GM19023 (cell line): ENCODE measurements at regions not wholly inside any gene's neighbourhood (a gene's known extent, or its start where the extent isn't known, plus 50 kb on each side); places are given as distances from the start of the nearest gene placed in this dataset.
"Not testable (repeated sequence)": the region's sequence is repeated elsewhere in the genome, so short reads cannot be mapped to it uniquely, and the experiment has no call there.

Experiments used
- ATAC-seq: cut with Tn5 transposase; IDR thresholded peaks from one replicate; pipeline ENCODE4 v1.9.1; 2021; ENCODE audit warnings: mild to moderate bottlenecking, moderate library complexity; ENCODE audit not compliant: unreplicated experiment

DNA sequence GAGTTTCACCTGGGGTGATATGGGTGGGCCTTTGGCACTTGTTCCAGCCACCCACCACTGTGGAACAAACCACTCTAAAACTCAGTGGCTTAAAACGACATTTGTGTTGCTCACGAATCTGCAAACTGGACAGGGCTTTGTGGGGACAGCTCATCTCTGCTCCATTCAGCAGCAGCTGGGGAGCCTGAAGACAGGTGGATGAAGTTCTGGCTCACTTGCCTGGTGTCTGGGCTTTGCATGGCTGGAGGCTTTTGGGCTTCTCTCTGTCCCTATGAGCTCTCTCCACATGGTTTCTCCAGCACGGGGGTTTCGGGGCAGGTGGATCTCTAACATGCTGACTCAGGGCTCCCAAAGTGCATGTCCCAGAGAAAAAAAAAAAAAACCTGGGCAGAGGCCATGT is 93.0 kb upstream of the GLI2 start:
- ATAC-seq: no peak

DNA sequence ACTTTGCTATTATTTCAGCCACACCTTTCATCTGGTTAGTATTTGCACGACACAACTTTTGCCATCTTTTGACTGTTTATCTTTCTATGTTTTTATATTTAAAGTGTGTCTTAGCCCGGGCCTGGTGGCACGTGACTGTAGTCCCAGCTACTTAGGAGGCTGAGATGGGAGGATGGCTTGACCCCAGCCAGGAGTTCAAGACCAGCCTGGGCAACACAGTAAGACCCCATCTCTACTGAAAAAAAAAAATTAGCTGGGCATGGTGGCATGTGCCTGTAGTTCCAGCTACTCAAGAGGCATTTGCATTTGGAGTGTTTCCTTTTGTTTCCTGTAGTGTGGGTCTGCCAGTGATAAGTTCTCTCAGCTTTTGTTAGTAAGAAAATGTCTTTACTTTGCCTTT is 88.7 kb upstream of the GLI2 start:
- no peak for ATAC-seq

DNA sequence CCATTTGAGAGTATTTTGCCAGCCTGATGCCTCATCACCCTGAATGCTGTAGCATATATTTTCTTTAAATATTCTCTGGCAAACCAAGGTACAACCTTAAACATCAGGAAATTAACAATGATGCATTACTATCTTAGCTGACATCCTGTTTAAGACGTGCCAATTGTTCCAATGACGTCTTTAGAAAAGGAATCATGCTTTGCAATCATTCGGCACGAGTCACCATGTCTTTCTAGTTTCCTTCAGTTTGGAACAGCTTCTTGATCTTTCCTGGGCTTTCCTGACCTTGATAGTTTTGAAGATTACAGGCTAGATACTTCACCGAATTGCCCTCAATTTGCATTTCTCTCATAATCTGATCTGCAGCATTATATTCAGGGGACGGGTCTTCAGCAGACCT is 88.2 kb upstream of the GLI2 start:
- no peak for ATAC-seq

DNA sequence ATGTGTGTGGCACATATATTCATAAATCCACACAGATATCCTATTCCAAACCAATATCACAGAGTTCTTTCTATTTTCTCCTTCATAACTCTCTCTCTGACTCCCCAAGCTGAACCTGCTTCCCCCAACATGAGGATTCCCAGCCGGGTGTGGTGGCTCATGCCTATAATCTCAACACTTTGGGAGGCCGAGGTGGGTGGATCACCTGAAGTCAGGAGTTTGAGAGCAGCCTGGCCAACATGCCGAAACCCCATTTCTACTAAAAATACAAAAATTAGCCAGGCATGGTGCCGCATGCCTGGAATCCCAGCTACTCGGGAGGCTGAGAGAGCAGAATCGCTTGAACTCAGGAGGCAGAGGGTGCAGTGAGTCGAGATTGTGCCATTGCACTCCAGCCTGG is 86.3 kb upstream of the GLI2 start:
- not testable (repeated sequence) for ATAC-seq

- ATAC-seq: no peak
Observed at GRCh38 chr2:120650022-120650644, 85.5 kb upstream of the GLI2 start.

DNA sequence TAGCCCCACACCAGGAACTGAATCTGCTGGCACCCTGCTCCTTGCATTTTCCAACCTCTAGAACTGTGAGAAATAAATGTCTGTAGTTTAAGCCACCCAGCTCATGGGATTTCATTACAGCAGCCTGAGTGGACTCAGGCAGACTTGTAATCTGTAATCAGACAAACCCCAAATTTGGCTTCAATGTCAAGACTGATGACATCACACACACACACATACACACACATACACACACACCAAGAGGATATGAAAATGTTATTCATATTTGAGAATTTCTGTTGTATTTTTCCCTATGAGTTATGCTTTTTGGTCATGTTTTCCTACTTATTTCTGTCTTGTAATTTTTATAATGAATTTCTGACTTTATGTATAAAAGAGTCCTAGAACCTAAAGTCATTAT is 83.8 kb upstream of the GLI2 start:
- no peak for ATAC-seq

DNA sequence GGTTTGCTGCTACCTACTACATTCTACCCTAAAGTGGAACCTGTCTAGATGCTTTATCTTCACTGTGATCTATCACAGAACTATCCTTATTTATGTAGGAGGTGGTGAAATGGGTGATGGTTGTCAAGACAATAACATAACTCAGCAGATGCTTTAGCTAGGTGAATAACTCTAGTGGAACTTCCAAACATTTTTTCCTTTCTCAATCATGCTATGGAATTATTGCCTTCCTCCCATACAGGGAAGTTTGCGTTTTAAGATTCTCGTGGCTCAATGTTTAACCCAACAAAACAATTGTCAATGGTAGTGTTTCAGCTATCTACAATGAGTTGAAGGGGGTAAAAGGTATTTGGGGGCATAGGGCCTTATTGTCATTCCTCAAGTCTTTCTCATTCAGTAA is 82.6 kb upstream of the GLI2 start:
- no peak for ATAC-seq

DNA sequence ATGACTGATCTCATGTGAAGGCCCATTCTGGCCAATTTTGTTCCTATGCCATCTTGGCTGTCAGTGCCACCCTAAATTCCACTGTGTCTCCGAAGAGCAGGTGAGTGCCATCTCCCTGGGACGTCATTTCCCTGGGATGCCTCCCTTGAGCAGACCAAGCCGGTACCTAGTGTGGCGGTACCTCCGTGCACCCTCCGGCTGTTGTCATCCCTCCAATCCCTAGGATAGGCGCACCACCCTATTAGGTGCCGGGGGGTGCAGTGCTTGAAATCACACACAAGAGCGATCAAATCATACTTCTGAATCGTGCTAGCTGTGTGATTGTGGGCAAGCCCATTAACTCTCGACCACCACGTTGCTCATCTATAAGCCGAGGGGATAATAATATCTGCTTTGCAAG is 81.8 kb upstream of the GLI2 start:
- ATAC-seq: no peak

DNA sequence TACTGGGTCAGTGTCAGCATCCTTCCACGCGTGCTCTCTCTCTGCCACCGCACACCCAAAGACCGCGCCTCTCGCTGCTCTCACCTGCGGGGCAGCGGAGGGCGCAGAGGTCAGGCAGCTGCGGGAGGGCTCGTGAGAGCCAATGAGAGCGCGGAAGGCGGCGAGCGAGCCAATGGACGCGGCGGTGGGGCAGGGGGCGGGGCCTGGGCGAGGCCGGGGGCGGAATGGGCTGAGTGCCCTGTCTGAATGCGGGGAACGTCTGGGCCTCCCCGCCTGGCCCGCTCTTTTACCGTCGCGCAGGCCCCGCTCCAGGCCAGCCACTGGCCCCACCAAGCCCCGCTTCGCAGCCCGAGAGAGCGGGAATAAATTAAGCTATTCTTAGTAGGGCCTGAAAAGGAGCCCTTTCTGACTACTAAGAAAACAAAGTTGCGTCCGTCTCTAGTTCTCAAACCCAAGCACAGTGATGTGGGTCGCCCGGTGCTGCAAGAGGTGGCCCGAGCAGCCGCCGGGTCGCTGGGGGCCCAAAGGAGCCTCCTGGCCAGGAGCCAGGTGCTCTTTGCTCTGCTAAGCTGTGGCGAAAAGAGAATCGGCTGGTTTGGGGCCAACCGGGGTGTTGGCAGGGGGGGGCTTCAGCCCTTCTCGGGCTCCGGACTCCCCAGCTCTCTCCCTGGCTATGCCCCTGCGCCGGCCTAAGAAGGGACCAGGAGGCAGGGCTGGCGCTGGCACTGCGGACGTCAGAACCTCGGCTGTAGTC is 81.1 kb upstream of the GLI2 start:
- ATAC-seq: no peak

DNA sequence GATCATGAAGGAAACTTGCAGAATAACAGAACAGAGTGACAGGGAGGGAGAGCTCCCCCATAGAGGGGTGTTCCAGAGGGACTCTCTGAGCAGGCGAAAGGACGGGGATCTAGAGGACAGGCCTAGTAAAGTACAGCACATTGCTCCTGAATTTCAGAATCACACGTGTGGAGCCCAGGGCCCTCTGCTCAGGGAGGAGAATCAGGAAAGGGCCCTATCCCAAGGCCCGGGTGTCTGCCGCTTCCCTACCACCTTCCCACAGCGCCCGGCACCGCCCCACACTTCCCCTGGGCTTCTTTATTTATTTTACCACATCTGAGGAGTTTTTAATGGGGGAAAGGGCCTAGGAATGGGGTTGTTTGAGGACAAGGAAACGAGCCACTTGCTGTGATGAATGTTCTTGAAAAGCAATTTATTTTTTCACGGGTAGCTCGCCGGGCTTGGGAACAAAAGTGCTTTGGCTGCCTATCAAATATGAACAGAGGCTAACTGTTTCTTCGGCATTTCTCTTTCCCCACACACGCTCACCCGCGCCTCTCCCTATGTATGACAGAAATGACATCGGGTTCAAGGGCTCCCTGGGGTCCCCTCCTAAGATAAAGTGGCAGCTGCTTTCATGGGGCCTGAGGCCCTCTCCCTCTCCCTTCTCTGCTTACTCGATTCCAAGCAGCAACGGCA is 79.3 kb upstream of the GLI2 start:
- no peak for ATAC-seq

- no peak for ATAC-seq
Observed at GRCh38 chr2:120658042-120658769, 77.5 kb upstream of the GLI2 start.

DNA sequence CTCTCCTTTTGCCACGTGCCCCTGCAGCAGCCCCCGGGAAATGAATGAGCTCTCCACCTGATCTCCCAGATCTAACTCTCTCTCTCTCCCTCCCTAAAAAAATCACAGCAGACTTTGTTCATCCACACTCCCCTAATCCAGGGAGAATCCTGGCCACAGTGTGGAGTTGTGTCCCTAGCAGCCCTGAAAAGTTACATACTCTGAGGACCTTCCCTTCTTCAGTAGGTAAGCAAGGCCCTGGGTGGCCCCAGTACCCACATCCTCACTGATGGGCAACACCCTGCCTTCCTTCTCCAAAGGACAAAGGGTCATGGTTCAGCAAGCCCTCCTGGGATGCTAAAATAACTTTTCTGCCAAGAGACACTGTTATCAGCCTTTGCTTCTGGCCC is 76.9 kb upstream of the GLI2 start:
- no peak for ATAC-seq

DNA sequence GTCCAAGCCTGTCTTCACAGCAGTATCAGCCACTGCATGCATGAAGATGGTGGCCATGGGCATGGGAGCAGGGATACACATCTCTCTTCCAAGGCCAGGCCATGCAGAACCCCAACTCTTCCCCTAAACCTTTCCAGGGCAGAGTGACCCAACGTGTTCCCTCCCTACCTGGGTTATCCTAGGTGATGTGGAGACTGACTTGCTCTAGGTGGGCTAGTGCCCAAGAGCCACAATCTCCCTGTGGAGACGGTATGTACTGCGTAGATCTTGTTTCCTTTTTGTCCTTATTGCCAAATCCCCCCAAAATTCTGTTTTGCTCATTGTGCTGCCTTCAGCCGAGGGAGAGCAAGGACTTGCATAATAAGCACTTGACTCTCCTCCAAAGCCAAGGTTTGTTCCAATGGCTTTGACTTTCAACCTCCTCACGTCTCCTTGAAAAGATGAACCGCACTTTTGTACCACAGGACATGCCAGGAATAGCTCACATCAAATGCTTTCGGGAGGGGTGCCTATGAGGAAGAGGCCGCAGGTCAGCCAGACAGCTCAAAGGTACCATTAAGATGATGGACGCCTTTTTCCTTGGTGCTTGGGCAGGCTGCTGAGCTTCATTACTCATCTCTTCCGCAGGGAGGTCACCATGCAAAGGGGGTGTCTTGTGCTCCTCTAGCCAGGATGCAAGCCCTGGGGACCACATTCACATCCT is 76.2 kb upstream of the GLI2 start:
- ATAC-seq: no peak

DNA sequence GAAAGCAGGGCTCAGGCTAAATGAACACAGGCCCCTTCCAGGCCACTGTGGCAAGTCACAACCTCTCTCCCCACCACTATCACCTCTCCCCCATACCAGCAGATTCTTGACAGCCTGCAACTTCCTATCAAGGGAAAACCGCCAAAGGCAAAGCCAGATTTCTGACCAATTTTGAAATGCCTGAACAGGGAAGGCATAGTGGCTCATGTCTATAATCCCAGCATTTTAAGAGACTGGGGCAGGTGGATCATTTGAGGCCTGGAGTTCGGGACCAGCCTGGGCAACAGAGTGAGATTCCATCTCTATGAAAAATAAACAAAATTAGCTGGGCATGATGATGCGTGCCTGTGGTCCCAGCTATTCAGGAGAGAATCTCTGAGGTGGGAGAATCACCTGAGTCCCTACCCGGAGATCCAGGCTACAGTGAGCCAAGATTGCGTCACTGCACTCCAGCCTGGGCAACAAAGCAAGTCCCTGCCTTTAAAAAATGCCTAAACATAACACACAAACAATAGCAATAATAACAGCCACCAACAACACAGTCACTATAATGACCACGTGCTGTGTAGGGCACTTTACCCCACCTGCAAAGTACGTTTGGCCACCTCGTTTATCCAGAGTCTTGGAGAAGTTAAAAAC is 75.5 kb upstream of the GLI2 start:
- ATAC-seq: no peak

DNA sequence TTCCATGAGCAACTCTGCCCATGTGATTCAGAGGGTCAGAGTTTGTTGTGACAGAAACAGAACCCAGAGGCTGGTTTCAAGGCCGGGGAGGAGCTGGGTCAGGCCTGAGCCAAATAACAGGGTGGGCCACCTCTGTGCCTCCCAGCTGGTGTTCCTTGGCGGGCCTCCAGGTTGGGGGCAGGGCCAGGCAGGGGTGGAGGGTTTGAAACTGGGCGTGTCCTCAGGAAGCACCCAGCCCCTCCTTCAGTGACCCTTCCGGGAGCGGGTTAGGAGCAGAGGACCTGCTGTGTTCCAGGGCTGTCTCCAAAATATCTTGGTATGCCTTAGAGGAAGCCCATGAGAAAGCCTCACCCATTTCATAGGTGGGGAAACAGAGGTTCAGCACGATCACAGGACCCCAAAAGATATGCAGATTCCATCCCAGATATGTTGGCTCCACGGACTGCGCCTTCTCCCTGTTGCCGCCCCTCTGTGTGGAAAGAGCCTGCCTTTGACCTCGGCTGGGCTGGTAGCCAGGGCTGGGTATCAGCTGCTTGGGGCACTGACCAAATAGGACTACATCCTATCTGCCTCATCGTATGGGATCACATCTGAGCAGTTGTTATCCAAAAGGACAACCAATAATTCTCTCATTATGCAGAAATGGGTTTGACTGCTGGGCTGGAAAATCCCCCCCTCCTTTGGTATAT is 74.8 kb upstream of the GLI2 start:
- ATAC-seq: no peak

- ATAC-seq: no peak
Observed at GRCh38 chr2:120661551-120661950, 74.1 kb upstream of the GLI2 start.

DNA sequence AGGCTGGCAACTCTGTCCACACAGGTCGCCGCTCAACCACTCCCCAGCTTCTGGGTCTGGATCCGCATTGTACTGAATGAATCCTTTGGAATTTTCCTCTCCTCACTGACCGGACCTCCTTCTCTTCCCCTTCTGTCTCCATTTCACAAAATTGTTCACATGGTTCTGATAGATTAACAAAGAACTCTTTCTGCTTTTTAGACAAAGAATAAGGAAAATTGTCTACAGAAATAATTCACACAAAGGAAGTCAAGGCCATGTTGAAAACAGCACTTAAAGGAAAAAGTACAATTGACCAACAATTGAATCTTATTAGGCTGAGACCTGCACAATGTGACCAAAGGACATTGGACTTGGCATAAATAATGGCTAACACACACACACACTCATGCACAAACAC is 73.6 kb upstream of the GLI2 start:
- ATAC-seq: no peak

GRCh38 chr2:120662746-120663145 is 72.9 kb upstream of the GLI2 start:
- no peak for ATAC-seq

DNA sequence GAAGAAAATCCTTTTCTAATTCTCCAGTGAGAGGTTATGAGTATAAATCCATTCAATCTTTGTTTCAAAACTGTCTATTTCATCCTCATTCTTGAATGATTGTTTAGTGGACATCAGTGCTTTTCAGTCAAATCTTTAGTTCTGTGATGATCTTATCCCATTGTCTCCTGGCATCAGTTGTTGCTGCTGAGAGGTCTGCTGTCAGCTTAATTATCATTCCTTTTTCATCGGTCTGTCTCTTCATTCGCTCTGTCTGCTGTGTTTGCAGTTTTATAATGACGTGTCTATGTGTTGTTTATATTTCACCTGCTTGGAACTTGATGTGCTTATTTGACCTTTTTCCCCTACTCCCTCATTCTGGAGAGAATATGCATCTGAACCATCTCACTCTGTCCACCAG is 69.2 kb upstream of the GLI2 start:
- no peak for ATAC-seq

DNA sequence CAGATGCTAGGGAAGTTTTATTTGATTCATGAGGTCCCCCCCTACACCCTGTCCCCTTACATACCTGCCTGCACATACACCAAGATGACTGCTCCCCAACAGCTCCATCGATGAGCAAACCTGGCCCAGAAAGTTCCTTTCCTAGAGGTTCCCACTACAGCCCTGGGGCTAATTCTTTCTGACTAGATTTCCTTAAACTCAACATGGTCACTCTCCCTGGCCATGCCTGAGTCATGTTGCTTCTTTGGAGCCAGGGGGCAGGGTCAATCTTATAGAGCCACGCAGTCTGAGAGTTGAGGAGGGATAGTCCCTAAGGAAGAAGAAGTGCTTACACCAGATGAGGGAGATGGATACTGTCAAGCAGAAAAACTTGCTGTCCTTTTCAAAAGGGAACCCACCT is 67.7 kb upstream of the GLI2 start:
- no peak for ATAC-seq
